Umbilical cord (tissue), 1 donor: ENCODE measurements at regions not wholly inside any gene's neighbourhood (a gene's known extent, or its start where the extent isn't known, plus 50 kb on each side); places are given as distances from the start of the nearest gene placed in this dataset.
"Not testable (repeated sequence)": the region's sequence is repeated elsewhere in the genome, so short reads cannot be mapped to it uniquely, and the experiment has no call there.

ENCODE experiments used
- DNase-seq: peaks from one replicate; pipeline ENCODE4 v3.0.0-alpha.2; 2015; ENCODE audit warnings: low spot score

DNA sequence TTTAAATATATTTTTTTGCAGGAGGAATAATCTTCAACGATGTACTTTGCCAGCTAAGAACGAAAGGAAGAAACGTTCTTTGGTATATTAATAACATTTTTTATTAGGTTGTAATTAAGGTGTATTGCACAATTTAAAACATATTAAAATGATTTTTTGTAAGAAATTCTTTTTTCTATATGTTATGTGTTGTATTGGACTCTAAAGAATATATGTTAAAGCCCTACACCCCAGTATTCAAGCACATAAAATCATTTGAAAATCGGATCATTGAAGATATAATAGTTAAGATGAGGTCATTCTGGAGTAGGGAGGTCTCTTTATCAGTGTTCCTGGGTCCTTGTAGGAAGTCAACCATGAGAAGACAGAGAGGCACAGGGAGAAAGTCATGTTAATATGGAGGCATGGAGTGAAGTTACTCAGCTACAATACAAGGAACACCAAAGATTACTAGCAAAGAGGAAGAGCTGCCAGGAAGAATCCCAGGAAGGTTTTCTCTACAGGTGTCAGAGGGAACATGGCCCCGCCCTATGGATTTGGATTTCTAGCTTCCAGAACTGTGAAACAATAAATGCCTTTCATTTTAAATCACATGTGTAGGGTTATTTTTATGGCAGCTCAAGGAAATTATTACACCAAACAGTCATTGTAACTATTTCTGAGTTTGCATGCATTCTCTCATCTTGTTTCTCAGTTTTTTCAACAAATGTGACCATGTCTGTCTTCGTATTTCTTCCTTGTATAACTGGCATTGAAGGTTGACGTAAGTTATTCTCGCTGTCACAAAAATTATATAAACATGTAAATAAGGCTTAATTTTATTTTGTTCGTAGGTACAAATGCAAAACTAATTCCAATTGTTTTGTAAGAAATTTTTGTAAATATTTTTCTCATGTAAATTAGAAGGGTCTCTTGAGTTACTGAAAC is 75.4 kb upstream of the VPREB1 start:
- DNase-seq = no peak

DNA sequence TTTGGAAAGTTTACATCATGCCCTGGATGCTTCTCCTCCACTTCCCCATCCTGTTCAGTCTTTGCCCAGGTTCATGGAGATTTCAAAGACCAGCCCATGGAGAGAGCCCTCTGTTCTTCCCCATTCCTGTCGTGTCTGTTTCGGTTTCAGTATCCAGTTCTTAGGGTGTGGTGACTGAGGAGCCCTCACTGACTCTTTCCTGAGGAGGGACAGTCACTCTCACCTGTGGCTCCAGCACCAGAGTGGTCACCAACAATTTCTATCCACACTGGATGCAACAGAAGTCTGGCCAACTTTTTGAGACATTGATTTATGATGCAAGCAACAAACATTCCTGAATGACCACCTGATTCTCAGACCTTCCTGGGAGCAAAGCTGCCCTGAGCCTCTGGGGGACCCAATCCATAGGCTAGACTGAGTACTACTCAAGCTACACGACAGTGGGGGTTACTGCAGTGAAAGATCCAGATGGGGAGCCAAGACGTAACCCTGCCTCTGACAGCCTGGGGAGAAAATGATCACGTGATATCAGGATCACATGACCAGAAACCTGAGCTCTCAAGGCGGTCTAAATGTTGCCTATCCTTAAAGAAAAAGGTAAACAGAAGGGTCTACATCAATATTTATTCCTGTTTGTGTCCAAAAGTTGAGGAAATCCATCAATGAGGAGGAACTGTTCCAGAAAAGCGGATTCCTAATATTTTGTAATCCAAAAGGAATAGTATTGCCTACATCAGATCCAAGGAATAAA is 76.2 kb upstream of the VPREB1 start:
- no peak for DNase-seq

DNA sequence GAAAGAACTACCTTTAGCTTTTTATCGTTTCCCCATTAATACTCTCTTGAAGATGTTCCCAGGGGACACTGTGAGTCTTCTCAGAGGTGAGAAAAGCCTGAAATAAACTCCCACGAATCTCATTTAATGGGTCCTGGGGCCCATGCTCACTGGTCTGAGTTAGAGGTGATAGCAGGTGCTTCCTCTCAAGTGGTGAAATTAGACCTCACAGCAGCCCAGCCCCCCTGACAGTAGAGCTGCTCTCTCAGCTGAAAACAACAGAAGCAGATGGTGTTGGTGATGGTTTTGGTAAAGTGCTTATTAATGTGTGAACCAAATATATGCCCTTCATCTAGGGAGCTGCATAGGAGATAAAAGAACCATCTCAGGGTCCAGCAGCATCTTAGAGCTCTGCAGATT is 76.8 kb upstream of the VPREB1 start:
- DNase-seq = no peak

DNA sequence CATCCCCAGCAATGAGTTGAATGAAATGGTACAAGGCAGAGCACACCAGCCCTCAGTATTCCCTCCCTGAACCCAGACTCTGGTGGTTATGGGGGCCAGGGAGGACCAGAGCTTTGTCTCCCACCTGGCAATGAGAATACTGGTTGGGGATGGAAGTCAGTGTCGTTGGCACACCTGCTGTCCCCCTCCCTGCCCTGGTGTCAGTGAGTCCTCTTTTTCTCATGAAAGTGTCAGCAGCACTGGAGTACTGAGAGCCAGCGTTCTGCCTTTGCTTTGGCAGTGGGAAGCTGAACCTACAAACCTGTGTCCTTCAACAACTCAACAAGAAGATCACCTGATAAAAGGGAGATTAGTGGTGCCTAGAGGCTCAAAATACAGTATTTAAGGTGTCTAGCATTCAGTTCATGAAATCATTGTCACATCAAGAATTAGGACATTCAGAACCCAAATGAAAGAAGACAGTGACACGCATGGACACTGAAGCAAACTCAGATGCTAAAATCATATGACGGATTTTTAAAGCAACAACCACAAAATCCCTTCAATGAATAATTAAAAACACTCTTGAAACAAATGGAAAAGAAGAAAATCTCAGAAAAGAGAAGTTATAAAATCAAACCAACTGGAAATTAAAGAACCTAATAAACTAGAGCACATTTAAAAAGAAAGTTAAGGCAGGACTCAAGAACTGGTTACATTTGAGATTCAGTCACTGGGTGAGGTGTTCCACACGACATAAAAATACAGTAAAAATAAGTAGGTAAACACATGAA is 77.5 kb upstream of the VPREB1 start:
- no peak for DNase-seq

DNA sequence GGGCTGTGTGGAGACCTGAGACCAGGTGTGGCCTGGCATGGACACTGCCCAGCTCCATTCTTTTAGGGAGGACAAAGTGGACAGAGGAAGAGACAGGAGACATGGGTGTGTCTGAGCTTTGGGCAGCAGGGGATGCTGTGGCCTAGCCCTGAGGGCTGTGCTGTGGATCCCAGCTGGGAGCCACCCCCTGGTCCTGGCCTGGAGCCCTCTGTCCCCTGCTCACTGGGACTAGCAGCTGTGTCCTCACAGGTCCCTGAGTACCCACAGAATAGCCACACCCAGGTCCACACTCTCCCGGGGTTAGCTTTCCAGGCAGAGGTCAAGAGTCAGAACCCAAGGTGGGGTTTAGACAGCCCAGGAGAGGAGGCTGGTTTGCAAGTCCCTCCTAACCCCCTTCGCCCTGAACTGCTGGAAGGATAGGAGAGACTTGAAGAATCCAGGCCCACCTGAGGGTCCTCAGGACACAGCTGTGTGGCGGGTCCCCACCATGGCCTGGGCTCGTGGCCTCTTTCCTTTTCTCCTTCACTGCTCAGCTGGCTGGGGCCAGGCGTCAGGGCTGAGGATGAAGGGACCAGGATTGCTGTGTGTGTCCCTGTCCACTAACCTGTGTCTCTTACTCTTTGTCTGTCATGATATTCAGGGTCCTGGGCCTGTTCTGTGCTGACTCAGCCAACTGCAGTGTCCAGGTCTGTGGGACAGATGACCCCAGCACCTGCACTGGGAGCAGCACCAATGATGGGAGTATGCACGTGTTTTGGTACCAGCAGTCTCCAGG is 78.5 kb upstream of the VPREB1 start:
- no peak for DNase-seq

DNA sequence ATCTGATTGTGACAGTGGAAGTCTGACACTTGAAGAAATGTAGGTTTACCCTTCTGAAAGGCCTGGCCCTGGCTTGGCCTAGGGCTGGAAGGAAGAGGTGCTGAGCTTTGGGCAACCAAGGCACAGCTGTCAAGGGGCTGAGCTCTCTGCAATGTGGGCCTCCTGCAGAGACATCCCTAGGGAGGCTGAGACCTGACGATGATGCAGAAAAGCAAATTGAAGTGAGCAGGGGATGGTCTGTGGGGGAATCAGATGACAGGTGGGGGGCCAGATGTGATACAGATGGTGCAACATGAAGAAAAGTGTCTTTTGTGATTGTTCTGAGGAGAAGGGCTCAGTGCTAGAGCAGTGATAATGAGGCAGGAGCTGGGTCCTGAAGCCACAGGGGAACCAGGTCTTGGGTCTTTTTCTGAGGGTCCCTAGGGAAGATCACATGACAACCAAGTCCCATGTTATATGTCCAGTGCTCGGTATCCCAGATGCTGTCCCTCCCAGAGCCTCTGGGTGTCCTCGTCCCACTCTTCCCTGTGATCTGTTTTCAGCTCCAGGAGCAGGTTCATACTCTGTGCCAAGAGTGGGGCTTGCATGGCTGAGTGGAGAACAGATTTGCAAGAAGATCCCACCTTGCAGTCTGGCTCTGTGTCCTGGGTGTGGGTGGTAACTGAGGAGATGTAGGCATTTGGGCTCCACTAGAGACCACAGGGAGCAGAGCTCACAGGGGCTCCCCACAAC is 79.9 kb upstream of the VPREB1 start:
- DNase-seq = no peak

DNA sequence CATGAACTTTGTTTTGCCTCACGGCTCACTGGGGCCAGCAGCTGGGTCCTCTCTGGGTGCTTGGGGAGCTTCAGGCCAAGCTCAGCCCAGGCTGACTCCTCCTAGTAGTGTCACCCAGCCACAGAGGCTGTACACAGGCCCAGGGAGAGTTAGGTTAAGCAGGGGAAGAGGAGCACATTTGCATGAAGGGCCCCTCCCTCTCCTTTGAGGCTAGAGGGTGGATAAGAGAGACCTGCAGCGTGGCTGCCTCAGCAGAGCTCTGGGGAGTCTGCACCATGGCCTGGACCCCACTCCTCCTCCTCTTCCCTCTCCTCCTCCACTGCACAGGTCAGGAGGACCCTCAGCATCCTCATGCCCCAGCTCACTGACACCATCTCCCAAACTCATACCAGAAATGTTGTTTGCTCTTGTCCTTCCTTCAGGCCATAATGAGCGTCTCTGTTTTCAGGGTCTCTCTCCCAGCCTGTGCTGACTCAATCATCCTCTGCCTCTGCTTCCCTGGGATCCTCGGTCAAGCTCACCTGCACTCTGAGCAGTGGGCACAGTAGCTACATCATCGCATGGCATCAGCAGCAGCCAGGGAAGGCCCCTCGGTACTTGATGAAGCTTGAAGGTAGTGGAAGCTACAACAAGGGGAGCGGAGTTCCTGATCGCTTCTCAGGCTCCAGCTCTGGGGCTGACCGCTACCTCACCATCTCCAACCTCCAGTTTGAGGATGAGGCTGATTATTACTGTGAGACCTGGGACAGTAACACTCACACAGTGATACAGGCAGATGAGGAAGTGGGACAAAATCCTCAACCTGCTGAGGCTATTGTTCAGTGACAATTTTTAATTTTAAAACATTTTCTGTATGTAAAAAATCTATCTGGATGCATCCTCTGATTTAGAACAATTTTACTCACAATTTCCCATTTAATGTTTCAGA is 82.4 kb upstream of the VPREB1 start:
- no peak for DNase-seq

DNA sequence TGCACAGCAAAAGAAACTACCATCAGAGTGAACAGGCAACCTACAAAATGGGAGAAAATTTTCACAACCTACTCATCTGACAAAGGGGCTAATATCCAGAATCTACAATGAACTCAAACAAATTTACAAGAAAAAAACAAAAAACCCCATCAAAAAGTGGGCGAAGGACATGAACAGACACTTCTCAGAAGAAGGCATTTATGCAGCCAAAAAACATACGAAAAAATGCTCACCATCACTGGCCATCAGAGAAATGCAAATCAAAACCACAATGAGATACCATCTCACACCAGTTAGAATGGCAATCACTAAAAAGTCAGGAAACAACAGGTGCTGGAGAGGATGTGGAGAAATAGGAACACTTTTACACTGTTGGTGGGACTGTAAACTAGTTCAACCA is 83.8 kb upstream of the VPREB1 start:
- not testable (repeated sequence) for DNase-seq

DNA sequence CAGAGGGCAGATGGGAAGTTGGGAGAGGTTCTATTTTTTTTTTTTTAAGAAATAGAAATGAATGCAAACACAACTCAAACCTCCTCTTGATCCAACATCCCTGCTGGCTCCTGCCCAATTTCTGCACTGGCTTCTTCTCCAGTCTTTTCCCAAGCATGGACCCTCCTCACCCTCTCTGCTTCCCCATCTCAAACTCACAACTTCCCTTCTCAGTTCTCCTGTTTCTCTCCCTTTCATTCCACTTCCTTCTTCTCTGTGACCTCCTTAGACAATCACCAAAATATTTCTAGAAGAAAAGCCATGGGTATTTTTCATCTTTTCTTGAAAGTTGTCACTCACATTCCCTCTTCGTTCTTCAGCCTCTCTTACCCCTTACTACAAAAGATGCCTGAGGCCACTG is 85.2 kb upstream of the VPREB1 start:
- no peak for DNase-seq

DNA sequence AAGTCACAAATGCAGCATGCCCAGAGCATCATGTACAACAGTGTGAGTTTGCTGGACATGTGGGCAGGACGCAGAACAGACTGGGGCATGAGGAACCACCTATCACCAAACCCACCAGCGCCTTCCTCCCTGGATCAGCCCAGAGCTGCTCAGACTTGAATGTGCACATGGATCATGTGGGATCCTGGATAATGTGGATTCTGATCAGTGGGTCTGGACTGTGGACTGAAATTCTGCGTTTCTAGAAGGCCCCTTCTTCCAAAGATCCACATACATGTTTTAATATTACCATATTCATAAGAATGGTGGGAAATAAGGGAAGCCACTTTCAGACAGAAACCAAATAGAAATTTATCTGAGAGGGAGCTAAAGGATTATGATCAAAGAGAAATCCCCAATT is 85.6 kb upstream of the VPREB1 start:
- no peak for DNase-seq

DNA sequence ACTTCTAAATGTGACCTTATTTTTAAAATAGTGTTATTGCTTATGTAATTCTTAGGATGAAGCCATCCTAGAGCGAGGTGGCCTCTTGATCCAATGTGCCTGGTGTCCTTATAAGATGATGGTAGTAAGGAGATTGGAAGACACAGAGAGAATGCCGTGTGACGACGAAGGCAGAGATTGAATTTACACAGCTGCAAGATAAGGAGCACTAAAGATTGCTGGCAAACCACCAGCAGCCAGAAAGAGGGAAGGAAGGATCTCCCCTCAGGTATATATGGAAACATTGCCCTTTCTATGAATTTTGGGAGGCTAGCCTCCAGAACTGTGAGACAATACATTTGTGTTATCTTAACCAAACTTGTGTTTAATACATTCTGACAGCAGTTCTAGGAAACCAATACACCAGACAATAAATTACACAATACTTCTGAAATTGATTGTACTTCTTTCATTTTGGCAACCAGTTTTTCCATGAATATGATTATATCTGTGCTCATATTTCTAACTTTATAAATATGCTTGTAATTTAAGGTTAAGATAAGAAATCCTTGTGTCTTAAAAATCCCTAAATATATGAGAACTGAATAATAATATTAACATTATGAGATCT is 86.3 kb upstream of the VPREB1 start:
- DNase-seq = no peak

DNA sequence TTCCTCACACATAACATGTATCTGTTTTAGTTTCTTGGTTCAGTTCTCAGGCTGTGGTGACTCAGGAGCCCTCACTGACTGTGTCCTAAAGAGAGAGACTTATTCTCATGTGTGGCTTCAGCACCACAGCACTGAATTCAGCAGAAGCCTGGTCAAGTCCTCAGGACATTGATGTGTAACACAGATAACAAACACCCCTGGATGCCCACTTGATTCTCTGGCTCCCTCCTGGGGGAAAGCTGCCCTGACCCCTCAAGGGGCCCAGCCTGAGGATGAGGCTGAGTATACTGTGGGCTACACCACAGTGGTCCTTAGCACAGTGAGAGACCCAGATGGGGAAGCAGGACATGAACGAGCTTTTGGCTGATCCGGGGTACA is 87.2 kb upstream of the VPREB1 start:
- DNase-seq = no peak

DNA sequence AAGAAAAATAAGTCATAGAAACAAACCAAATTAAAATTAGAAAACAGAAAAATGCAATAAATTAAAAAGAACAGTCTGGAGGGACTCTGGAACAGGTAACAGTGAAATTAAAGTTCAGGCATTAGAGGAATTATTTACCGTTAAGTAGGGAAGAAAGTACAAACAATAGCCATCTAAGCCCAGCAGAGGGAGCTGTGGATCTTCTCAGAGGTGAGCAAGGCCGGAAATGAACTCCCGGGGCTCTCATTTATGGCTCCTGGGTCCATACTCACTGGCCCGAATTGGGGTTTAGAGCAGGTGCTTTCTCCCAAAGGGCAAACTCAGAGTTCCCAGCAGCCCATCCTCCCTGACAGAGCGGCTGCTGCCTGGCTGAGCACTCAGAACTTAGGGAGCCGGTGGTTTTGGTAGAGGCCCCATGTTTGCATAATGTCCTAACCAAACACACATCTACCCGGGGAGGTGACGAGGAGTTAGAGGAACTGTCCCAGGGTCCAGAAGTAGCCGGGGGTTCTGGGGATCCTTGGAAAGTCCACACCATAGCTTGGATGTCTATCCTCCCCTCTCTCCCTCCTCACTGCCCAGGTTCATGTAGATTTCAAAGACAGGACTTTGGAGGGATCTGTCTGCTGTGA is 87.8 kb upstream of the VPREB1 start:
- peak; percentile 50 for DNase-seq

DNA sequence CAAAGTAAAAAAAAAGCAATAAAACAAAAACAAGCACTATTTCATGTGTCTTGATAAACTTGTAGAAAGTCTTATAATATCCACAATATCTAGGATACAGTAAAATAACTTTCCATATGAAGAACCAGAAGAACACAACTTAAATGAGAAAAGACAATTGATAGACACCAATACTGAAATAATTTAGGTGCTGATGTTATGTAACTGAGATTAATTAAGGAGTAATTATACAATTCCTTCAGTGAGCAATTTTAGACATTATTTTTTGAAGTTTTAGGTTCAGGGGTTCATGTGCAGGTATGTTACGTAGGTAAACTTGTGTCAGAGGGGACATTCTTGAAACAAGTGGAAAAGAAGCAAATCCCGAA is 88.3 kb upstream of the VPREB1 start:
- no peak for DNase-seq

DNA sequence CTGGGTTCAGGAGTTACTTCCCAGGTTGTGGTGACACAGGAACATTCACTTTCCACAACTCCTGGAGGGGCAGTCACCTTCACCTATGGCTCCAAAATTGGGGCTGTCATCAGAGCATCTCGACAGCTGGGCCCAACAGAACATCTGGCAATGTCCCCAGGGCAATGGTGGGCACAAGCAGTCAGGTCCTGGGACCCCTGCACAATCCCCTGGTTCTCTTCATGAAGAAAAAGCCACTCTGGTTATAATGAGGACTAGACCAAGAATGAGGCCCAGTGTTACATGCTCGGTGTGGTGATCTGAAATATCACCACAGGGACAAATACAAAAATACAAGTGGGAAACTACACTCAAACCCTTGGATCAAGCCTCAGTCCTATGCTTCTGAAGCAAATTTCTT is 89.0 kb upstream of the VPREB1 start:
- no peak for DNase-seq

DNA sequence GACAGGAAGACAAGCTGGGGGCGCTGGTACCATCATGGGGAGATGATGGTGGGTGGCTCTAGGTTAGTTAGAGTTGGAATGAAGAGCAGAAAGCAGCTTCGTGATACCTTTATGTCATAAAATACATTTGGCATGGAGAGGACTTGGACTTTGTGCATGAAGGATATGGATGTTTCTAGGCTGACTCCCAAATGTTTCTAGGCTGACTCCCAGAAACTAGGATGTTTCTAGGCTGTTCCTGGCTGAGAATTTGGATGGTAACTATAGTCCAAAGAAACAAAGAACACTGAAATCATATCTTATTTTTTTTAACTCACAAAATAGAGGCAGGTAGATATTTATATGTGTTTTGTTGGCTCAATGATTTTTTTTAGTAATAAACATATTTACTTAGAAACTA is 89.4 kb upstream of the VPREB1 start:
- no peak for DNase-seq

DNA sequence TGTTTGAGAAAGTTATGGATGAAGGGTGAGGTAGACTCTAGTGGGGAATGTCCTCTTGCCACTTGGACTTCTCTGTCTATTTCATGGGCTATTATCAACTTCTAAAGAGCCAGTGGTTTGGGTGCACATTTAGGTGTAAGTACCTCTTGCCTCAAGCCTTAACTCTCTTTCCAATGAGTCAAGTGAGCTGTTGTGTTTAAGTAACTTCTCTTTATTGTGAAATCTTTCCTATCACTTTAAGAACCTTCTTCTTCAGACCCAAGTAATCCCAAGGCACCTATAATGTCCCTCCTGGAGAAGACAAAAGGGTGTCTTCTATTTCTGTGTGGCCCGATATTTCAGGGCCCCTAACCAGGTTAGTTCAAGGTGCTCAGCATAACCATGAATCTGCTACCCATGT is 90.5 kb upstream of the VPREB1 start:
- no peak for DNase-seq

DNA sequence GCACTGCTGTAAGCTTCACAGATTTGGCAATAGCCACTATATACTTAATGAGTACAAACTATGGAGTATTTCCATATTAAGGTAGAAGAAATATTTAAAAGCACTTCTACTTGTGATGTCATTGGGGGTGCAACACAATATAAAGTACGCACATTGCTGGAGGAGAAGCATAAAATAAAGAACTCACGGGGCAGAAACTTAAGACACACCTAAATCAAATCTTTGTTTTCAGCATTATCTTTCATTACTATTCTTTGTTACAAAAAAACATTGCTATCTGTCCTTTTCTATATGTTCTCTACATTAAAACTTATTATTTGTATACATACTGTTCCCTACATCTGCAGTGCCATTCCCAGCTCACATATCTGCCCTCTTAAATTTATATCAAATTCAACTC is 93.3 kb upstream of the VPREB1 start:
- no peak for DNase-seq

DNA sequence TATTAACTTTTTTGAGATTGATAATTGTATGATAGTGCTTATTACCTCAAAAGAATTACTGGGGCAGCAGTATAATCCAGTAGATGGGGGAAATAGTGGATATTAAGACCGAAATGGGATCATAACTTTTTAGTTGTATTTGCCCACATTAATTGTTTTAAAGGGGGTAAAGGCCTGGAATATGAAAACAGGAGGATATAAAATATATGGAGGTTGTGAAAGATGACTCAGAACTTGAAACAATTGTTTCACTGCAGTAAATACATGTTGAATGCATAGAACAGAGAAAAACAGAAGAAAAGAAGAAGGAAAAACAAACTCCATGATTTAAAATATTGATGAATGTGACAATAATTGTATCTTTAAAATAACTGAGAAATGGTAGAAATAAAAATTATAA is 94.1 kb upstream of the VPREB1 start:
- DNase-seq = no peak
